GM18498 (cell line): ENCODE measurements at regions not wholly inside any gene's neighbourhood (a gene's known extent, or its start where the extent isn't known, plus 50 kb on each side); places are given as distances from the start of the nearest gene placed in this dataset.
"Not testable (repeated sequence)": the region's sequence is repeated elsewhere in the genome, so short reads cannot be mapped to it uniquely, and the experiment has no call there.

Experiments
- ATAC-seq: cut with Tn5 transposase; IDR thresholded peaks from one replicate; pipeline ENCODE4 v1.9.1; 2021; ENCODE audit warnings: mild to moderate bottlenecking, moderate library complexity; ENCODE audit not compliant: unreplicated experiment

GRCh38 chr12:73632661-73633060 lies 905.0 kb upstream of the ATXN7L3B start:
- ATAC-seq, result no peak

- not testable (repeated sequence) for ATAC-seq
These were observed 898.2 kb upstream of the ATXN7L3B start for GRCh38 chr12:73639397-73639796.

GRCh38 chr12:73656375-73656774 lies 881.3 kb upstream of the ATXN7L3B start:
- no peak for ATAC-seq

- ATAC-seq, result no peak
These were observed 877.8 kb upstream of the ATXN7L3B start for GRCh38 chr12:73659802-73660201.

GRCh38 chr12:73665193-73665592 lies 872.4 kb upstream of the ATXN7L3B start:
- ATAC-seq, result no peak

- ATAC-seq, result not testable (repeated sequence)
These were observed 866.1 kb upstream of the ATXN7L3B start for GRCh38 chr12:73671550-73671949.

- ATAC-seq, result no peak
These were observed 859.9 kb upstream of the ATXN7L3B start for GRCh38 chr12:73677520-73678291.

- no peak for ATAC-seq
These were observed 859.3 kb upstream of the ATXN7L3B start for GRCh38 chr12:73678335-73678734.

- ATAC-seq, result no peak
These were observed 838.3 kb upstream of the ATXN7L3B start for GRCh38 chr12:73699318-73699717.

GRCh38 chr12:73714655-73715054 lies 823.0 kb upstream of the ATXN7L3B start:
- no peak for ATAC-seq

- not testable (repeated sequence) for ATAC-seq
These were observed 821.5 kb upstream of the ATXN7L3B start for GRCh38 chr12:73716143-73716542.

- ATAC-seq, result no peak
These were observed 818.4 kb upstream of the ATXN7L3B start for GRCh38 chr12:73719223-73719622.

GRCh38 chr12:73726881-73727280 lies 810.8 kb upstream of the ATXN7L3B start:
- no peak for ATAC-seq

GRCh38 chr12:73731658-73732057 lies 806.0 kb upstream of the ATXN7L3B start:
- ATAC-seq, result no peak

- ATAC-seq, result no peak
These were observed 768.3 kb upstream of the ATXN7L3B start for GRCh38 chr12:73769337-73769736.

GRCh38 chr12:73798523-73798922 lies 739.1 kb upstream of the ATXN7L3B start:
- no peak for ATAC-seq

GRCh38 chr12:73815072-73815645 lies 722.5 kb upstream of the ATXN7L3B start:
- no peak for ATAC-seq

GRCh38 chr12:73817161-73817560 lies 720.5 kb upstream of the ATXN7L3B start:
- ATAC-seq, result no peak

- ATAC-seq, result no peak
These were observed 703.9 kb upstream of the ATXN7L3B start for GRCh38 chr12:73833746-73834145.

GRCh38 chr12:73841963-73842362 lies 695.7 kb upstream of the ATXN7L3B start:
- no peak for ATAC-seq

GRCh38 chr12:73863546-73863945 lies 674.1 kb upstream of the ATXN7L3B start:
- no peak for ATAC-seq

GRCh38 chr12:73867147-73867546 lies 670.5 kb upstream of the ATXN7L3B start:
- no peak for ATAC-seq

- not testable (repeated sequence) for ATAC-seq
These were observed 660.3 kb upstream of the ATXN7L3B start for GRCh38 chr12:73877291-73877690.
